ENCODE measurements at regions not wholly inside any gene's neighbourhood (a gene's known extent, or its start where the extent isn't known, plus 50 kb on each side); places are given as distances from the start of the nearest gene placed in this dataset.
"Not testable (repeated sequence)": the region's sequence is repeated elsewhere in the genome, so short reads cannot be mapped to it uniquely, and the experiment has no call there.

GRCh38 chr6:80939898-80940297 is 812.6 kb downstream of the TENT5A start:
- DNase-seq = no peak

GRCh38 chr6:80939480-80939879 is 813.0 kb downstream of the TENT5A start:
- no peak for DNase-seq

- no peak for DNase-seq
These were observed 814.4 kb downstream of the TENT5A start for GRCh38 chr6:80938131-80938530.

GRCh38 chr6:80932359-80932758 is 820.1 kb downstream of the TENT5A start:
- DNase-seq = no peak

GRCh38 chr6:80930376-80930775 is 822.1 kb downstream of the TENT5A start:
- DNase-seq = no peak

GRCh38 chr6:80923816-80924215 is 817.3 kb downstream of the BCKDHB start:
- no peak for DNase-seq

GRCh38 chr6:80922916-80923455 is 816.5 kb downstream of the BCKDHB start:
- no peak for DNase-seq

GRCh38 chr6:80921861-80922460 is 815.5 kb downstream of the BCKDHB start:
- no peak for DNase-seq

GRCh38 chr6:80907831-80908230 is 801.4 kb downstream of the BCKDHB start:
- DNase-seq = no peak

- no peak for DNase-seq
These were observed 797.2 kb downstream of the BCKDHB start for GRCh38 chr6:80903711-80904110.

GRCh38 chr6:80886475-80886874 is 780.0 kb downstream of the BCKDHB start:
- no peak for DNase-seq

GRCh38 chr6:80872951-80873308 is 766.5 kb downstream of the BCKDHB start:
- no peak for DNase-seq

GRCh38 chr6:80872199-80872950 is 765.9 kb downstream of the BCKDHB start:
- DNase-seq = no peak

- no peak for DNase-seq
These were observed 756.3 kb downstream of the BCKDHB start for GRCh38 chr6:80862756-80863155.

- no peak for DNase-seq
These were observed 753.6 kb downstream of the BCKDHB start for GRCh38 chr6:80860107-80860506.

- not testable (repeated sequence) for DNase-seq
These were observed 741.5 kb downstream of the BCKDHB start for GRCh38 chr6:80847973-80848372.

GRCh38 chr6:80832337-80832736 is 725.9 kb downstream of the BCKDHB start:
- DNase-seq = no peak

GRCh38 chr6:80793411-80793810 is 686.9 kb downstream of the BCKDHB start:
- DNase-seq = no peak

- DNase-seq = no peak
These were observed 685.7 kb downstream of the BCKDHB start for GRCh38 chr6:80792151-80792550.

- DNase-seq = no peak
These were observed 683.6 kb downstream of the BCKDHB start for GRCh38 chr6:80789912-80790570.

- DNase-seq = not testable (repeated sequence)
These were observed 676.8 kb downstream of the BCKDHB start for GRCh38 chr6:80783271-80783670.

GRCh38 chr6:80771941-80772340 is 665.5 kb downstream of the BCKDHB start:
- no peak for DNase-seq

- no peak for DNase-seq
These were observed 662.6 kb downstream of the BCKDHB start for GRCh38 chr6:80769106-80769505.

All from hypothalamus (tissue), 51 donors.